NAMALWA (cell line): ENCODE measurements at regions not wholly inside any gene's neighbourhood (a gene's known extent, or its start where the extent isn't known, plus 50 kb on each side); places are given as distances from the start of the nearest gene placed in this dataset.
"Not testable (repeated sequence)": the region's sequence is repeated elsewhere in the genome, so short reads cannot be mapped to it uniquely, and the experiment has no call there.

Source experiments
- DNase-seq: peaks from one replicate; pipeline ENCODE4 v3.0.0-alpha.2; 2015; ENCODE audit warnings: low spot score

- DNase-seq, result no peak
Measured at GRCh38 chr6:68013780-68014515, 621.1 kb upstream of the ADGRB3 start.

GRCh38 chr6:68012822-68013221 lies 622.3 kb upstream of the ADGRB3 start:
- no peak for DNase-seq

GRCh38 chr6:68010936-68011335 lies 624.1 kb upstream of the ADGRB3 start:
- DNase-seq, result no peak

GRCh38 chr6:68008445-68008844 lies 626.6 kb upstream of the ADGRB3 start:
- no peak for DNase-seq

GRCh38 chr6:68007717-68008116 lies 627.4 kb upstream of the ADGRB3 start:
- no peak for DNase-seq

- no peak for DNase-seq
Measured at GRCh38 chr6:67986694-67987232, 648.3 kb upstream of the ADGRB3 start.

- DNase-seq, result no peak
Measured at GRCh38 chr6:67976486-67976885, 658.6 kb upstream of the ADGRB3 start.

- DNase-seq, result no peak
Measured at GRCh38 chr6:67974931-67975330, 660.2 kb upstream of the ADGRB3 start.

- DNase-seq, result no peak
Measured at GRCh38 chr6:67971812-67972211, 663.3 kb upstream of the ADGRB3 start.

GRCh38 chr6:67966830-67967229 lies 668.3 kb upstream of the ADGRB3 start:
- no peak for DNase-seq

- DNase-seq, result no peak
Measured at GRCh38 chr6:67956352-67956751, 678.7 kb upstream of the ADGRB3 start.

GRCh38 chr6:67952948-67953347 lies 682.1 kb upstream of the ADGRB3 start:
- DNase-seq, result peak; percentile 56

- DNase-seq, result no peak
Measured at GRCh38 chr6:67952121-67952520, 683.0 kb upstream of the ADGRB3 start.

- DNase-seq, result not testable (repeated sequence)
Measured at GRCh38 chr6:67947762-67948161, 687.3 kb upstream of the ADGRB3 start.

GRCh38 chr6:67935976-67936477 lies 699.1 kb upstream of the ADGRB3 start:
- DNase-seq, result no peak

GRCh38 chr6:67933278-67933677 lies 701.8 kb upstream of the ADGRB3 start:
- peak; percentile 39 for DNase-seq

- not testable (repeated sequence) for DNase-seq
Measured at GRCh38 chr6:67922588-67922987, 712.5 kb upstream of the ADGRB3 start.

- not testable (repeated sequence) for DNase-seq
Measured at GRCh38 chr6:67920040-67920439, 715.0 kb upstream of the ADGRB3 start.

GRCh38 chr6:67916399-67916798 lies 718.7 kb upstream of the ADGRB3 start:
- DNase-seq, result no peak

- no peak for DNase-seq
Measured at GRCh38 chr6:67914419-67914818, 720.7 kb upstream of the ADGRB3 start.

GRCh38 chr6:67909354-67909753 lies 725.7 kb upstream of the ADGRB3 start:
- DNase-seq, result no peak

GRCh38 chr6:67908379-67908778 lies 726.7 kb upstream of the ADGRB3 start:
- no peak for DNase-seq

GRCh38 chr6:67904735-67905134 lies 730.3 kb upstream of the ADGRB3 start:
- not testable (repeated sequence) for DNase-seq

- no peak for DNase-seq
Measured at GRCh38 chr6:67898875-67899274, 736.2 kb upstream of the ADGRB3 start.
